ENCODE measurements at regions not wholly inside any gene's neighbourhood (a gene's known extent, or its start where the extent isn't known, plus 50 kb on each side); places are given as distances from the start of the nearest gene placed in this dataset.

GRCh38 chr1:213669964-213670691 is 317.6 kb upstream of the PROX1 start:
- TF ChIP-seq POLR2A (IDR thresholded peaks at IDR 0.05) (no peak), CTCF (IDR thresholded peaks at IDR 0.05) (no peak), EP300 (IDR thresholded peaks at IDR 0.05) (no peak)
